ENCODE measurements at regions not wholly inside any gene's neighbourhood (a gene's known extent, or its start where the extent isn't known, plus 50 kb on each side); places are given as distances from the start of the nearest gene placed in this dataset.

DNA sequence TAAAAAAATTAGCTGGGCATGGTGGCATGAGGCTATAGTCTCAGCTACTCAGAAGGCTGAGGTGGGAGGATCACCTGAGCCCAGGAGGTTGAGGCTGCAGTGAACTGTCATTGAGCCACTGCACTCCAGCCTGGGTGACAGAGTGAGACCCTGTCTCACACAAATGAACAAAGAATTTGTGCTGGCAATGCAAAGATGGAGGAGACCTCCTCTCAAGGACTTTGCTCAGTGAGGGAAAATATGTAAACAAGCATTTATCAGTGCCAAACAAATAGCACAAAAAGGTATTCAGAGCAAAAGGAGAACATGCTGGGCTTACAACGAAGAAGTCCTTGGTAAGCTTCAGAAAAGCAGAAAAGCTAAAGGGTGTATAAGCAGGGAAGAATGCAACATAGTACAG is 113.1 kb upstream of the UMPS start:
- H3K79me2 ChIP-seq (ENCODE audit: control insufficient read depth, insufficient read depth, low read length), result no peaks in the 10 kb centered on the region
- no peak for DNase-seq (ENCODE audit: low read depth in 2 of 2)
- H4K20me1 ChIP-seq (ENCODE audit: control insufficient read depth, extremely low read depth, insufficient read depth, low read length), result no peaks in the 10 kb centered on the region
- no peak overlapping the region for H2AFZ ChIP-seq (ENCODE audit: low read length)
- TF ChIP-seq, protein P1, sequence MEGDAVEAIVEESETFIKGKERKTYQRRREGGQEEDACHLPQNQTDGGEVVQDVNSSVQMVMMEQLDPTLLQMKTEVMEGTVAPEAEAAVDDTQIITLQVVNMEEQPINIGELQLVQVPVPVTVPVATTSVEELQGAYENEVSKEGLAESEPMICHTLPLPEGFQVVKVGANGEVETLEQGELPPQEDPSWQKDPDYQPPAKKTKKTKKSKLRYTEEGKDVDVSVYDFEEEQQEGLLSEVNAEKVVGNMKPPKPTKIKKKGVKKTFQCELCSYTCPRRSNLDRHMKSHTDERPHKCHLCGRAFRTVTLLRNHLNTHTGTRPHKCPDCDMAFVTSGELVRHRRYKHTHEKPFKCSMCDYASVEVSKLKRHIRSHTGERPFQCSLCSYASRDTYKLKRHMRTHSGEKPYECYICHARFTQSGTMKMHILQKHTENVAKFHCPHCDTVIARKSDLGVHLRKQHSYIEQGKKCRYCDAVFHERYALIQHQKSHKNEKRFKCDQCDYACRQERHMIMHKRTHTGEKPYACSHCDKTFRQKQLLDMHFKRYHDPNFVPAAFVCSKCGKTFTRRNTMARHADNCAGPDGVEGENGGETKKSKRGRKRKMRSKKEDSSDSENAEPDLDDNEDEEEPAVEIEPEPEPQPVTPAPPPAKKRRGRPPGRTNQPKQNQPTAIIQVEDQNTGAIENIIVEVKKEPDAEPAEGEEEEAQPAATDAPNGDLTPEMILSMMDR (conservative IDR thresholded peaks at IDR 0.05 in 1 of 2, IDR thresholded peaks at IDR 0.05 in 1 of 2; ENCODE audit: low read depth in 1 of 2, low read length in 2 of 2), result no peak
- no peak for TF ChIP-seq EZH2 (IDR thresholded peaks at IDR 0.05; ENCODE audit: low read length, missing control alignments)
- no peaks in the 10 kb centered on the region for H3K4me1 ChIP-seq (ENCODE audit: control insufficient read depth, extremely low read depth, insufficient read depth, low read length)
- H3K9me3 ChIP-seq (ENCODE audit: control insufficient read depth, insufficient read depth, low read depth, low read length), result no peaks in the 10 kb centered on the region
- H3K27ac ChIP-seq (ENCODE audit: insufficient read depth, low read length), result no peak overlapping the region
- no peak overlapping the region for H3K9ac ChIP-seq (ENCODE audit: insufficient read depth, low read length)
- no peaks in the 10 kb centered on the region for H3K27me3 ChIP-seq (ENCODE audit: control insufficient read depth, insufficient read depth, low read length)
- no peaks in the 10 kb centered on the region for H3K36me3 ChIP-seq (ENCODE audit: control insufficient read depth, insufficient read depth, low read length)
- H3K4me3 ChIP-seq (replicated peaks in 1 of 4; ENCODE audit: control extremely low read depth in 1 of 4, insufficient read depth in 1 of 4, low read depth in 3 of 4, low read length in 4 of 4), result no peak overlapping the region
- H3K4me2 ChIP-seq (ENCODE audit: extremely low read depth, insufficient read depth, low read length), result no peak overlapping the region

DNA sequence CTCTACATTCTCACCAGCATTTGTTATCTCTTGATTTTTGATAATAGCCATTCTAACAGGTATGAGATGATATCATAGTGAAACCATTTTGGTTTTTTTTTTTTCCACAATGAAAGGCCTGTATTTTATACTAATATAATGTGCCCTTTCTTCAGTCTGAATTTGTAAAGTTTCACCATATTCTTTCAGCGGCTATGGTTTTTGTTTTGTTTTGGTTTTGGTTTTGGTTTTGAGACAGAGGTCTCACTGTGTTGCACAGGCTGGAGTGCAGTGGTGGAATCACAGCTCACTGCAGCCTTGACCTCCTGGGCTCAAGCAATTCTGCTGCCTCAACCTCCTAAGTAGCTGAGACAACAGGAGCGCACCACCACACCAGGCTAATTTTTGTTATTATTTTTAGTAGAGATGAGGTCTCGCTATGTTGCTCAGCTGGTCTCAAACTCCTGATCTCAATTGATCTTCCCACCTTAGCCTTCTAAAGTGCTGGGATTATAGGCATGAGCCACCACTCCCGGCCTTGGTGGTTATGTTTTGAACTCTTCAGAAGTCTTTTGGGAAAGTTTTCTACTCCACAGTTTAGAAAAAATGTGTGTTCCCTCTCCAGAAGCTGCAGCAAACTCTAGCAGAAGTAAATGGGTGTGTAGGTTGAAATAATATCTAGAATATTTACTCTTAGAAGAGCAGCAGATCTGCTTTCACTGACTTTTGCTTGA is 110.2 kb upstream of the UMPS start:
- no peak overlapping the region for H2AFZ ChIP-seq (ENCODE audit: low read length)

DNA sequence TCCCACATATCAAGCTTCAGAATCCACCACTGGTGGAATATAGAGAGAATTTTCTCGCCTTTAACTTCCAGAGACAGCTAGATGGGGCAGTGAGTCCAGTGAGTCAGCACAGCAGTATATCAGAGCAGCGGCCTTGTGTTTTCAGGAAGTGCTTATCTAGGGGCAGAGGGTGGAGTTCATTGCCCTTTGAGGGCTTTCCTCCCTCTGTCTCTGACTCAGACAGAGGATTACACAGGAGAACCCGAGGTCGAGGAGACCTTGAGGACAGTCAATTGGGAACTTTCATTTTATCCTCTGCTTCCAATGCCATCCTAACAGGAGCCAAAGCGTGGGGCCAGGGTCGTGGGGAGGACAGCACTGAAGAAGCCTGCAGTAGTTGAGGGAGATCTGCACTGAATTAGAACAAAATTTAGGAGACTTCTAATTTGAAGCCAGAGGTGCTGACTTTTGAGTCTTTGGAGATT is 109.6 kb upstream of the UMPS start:
- H3K4me1 ChIP-seq (ENCODE audit: control insufficient read depth, extremely low read depth, insufficient read depth, low read length), result no peaks in the 10 kb centered on the region
- no peaks in the 10 kb centered on the region for H3K27me3 ChIP-seq (ENCODE audit: control insufficient read depth, insufficient read depth, low read length)
- H3K4me2 ChIP-seq (ENCODE audit: extremely low read depth, insufficient read depth, low read length), result no peak overlapping the region
- no peak for TF ChIP-seq EZH2 (IDR thresholded peaks at IDR 0.05; ENCODE audit: low read length, missing control alignments)
- TF ChIP-seq, protein P1 (conservative IDR thresholded peaks at IDR 0.05 in 1 of 2, IDR thresholded peaks at IDR 0.05 in 1 of 2; ENCODE audit: low read depth in 1 of 2, low read length in 2 of 2), result no peak
- no peak overlapping the region for H3K9ac ChIP-seq (ENCODE audit: insufficient read depth, low read length)
- no peaks in the 10 kb centered on the region for H3K36me3 ChIP-seq (ENCODE audit: control insufficient read depth, insufficient read depth, low read length)
- H2AFZ ChIP-seq (ENCODE audit: low read length), result no peak overlapping the region
- H4K20me1 ChIP-seq (ENCODE audit: control insufficient read depth, extremely low read depth, insufficient read depth, low read length), result no peaks in the 10 kb centered on the region
- no peaks in the 10 kb centered on the region for H3K9me3 ChIP-seq (ENCODE audit: control insufficient read depth, insufficient read depth, low read depth, low read length)
- no peak overlapping the region for H3K27ac ChIP-seq (ENCODE audit: insufficient read depth, low read length)
- no peaks in the 10 kb centered on the region for H3K79me2 ChIP-seq (ENCODE audit: control insufficient read depth, insufficient read depth, low read length)
- DNase-seq (ENCODE audit: low read depth in 2 of 2), result peak; percentile 28 to 29
- no peak overlapping the region for H3K4me3 ChIP-seq (replicated peaks in 1 of 4; ENCODE audit: control extremely low read depth in 1 of 4, insufficient read depth in 1 of 4, low read depth in 3 of 4, low read length in 4 of 4)

More for the DNA sequence above, 110.2 kb upstream of the UMPS start:
- Histone ChIP-seq H3K36me3 (ENCODE audit: control insufficient read depth, insufficient read depth, low read length) (no peaks in the 10 kb centered on the region), H3K9ac (ENCODE audit: insufficient read depth, low read length) (no peak overlapping the region), H4K20me1 (ENCODE audit: control insufficient read depth, extremely low read depth, insufficient read depth, low read length) (no peaks in the 10 kb centered on the region), H3K27ac (ENCODE audit: insufficient read depth, low read length) (no peak overlapping the region), H3K9me3 (ENCODE audit: control insufficient read depth, insufficient read depth, low read depth, low read length) (no peaks in the 10 kb centered on the region), H3K4me2 (ENCODE audit: extremely low read depth, insufficient read depth, low read length) (no peak overlapping the region), H3K4me3 (replicated peaks in 1 of 4; ENCODE audit: control extremely low read depth in 1 of 4, insufficient read depth in 1 of 4, low read depth in 3 of 4, low read length in 4 of 4) (no peak overlapping the region), H3K27me3 (ENCODE audit: control insufficient read depth, insufficient read depth, low read length) (no peaks in the 10 kb centered on the region), H3K4me1 (ENCODE audit: control insufficient read depth, extremely low read depth, insufficient read depth, low read length) (no peaks in the 10 kb centered on the region), H3K79me2 (ENCODE audit: control insufficient read depth, insufficient read depth, low read length) (no peaks in the 10 kb centered on the region)
- DNase-seq (ENCODE audit: low read depth in 2 of 2), result no peak
- TF ChIP-seq, protein P1 (conservative IDR thresholded peaks at IDR 0.05 in 1 of 2, IDR thresholded peaks at IDR 0.05 in 1 of 2; ENCODE audit: low read depth in 1 of 2, low read length in 2 of 2), result no peak
- no peak for TF ChIP-seq EZH2 (IDR thresholded peaks at IDR 0.05; ENCODE audit: low read length, missing control alignments)

Measured in fibroblast of lung (primary cell).